Kidney epithelial cell (primary cell): ENCODE measurements at regions not wholly inside any gene's neighbourhood (a gene's known extent, or its start where the extent isn't known, plus 50 kb on each side); places are given as distances from the start of the nearest gene placed in this dataset.
"Not testable (repeated sequence)": the region's sequence is repeated elsewhere in the genome, so short reads cannot be mapped to it uniquely, and the experiment has no call there.

Experiments used
- DNase-seq: peaks from one replicate; pipeline ENCODE4 v3.0.0-alpha.2; 2010; ENCODE audit warnings: low read depth
- H3K27me3 ChIP-seq: 2 replicates; pipeline ENCODE4 v1.6.0; 2011; ENCODE audit warnings: low read length; ENCODE audit not compliant: control insufficient read depth, insufficient read depth
- H3K36me3 ChIP-seq: 2 replicates; pipeline ENCODE4 v1.5.1; 2011; ENCODE audit warnings: low read length; ENCODE audit not compliant: control insufficient read depth, insufficient read depth
- H3K4me3 ChIP-seq: 2 replicates; pipeline ENCODE4 v1.5.1; 2011; ENCODE audit warnings: low read depth, mild to moderate bottlenecking, control low read depth, low read length
- TF ChIP-seq, protein P1 (sequence below): IDR thresholded peaks from 2 replicates; pipeline ENCODE4 v1.5.1; 2011; ENCODE audit warnings: mild to moderate bottlenecking, moderate library complexity, low read length, control low read depth, inconsistent platforms; ENCODE audit not compliant: insufficient read depth, poor library complexity, severe bottlenecking

DNA sequence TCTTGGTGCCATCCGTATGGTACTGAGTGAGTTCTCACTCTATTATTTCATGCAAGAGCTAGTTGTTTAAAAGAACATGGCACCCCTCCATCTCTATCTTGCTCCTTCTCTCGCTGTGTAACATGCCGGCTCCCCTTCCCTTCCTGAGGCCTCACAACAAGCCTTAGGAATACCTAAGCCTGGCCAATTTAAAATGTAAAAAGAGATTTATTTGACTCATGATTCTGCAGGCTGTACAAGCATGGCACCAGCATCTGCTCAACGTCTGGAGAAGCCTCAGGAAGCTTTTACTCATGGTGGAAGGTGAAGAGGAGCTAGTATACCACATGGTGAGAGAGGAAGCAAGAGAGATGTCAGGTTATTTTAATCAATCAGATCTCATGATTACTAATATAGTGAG is 90.4 kb upstream of the NUDT10 start:
- Histone ChIP-seq H3K27me3 (no peaks in the 10 kb centered on the region), H3K4me3 (no peak overlapping the region), H3K36me3 (no peaks in the 10 kb centered on the region)
- TF ChIP-seq, protein P1, sequence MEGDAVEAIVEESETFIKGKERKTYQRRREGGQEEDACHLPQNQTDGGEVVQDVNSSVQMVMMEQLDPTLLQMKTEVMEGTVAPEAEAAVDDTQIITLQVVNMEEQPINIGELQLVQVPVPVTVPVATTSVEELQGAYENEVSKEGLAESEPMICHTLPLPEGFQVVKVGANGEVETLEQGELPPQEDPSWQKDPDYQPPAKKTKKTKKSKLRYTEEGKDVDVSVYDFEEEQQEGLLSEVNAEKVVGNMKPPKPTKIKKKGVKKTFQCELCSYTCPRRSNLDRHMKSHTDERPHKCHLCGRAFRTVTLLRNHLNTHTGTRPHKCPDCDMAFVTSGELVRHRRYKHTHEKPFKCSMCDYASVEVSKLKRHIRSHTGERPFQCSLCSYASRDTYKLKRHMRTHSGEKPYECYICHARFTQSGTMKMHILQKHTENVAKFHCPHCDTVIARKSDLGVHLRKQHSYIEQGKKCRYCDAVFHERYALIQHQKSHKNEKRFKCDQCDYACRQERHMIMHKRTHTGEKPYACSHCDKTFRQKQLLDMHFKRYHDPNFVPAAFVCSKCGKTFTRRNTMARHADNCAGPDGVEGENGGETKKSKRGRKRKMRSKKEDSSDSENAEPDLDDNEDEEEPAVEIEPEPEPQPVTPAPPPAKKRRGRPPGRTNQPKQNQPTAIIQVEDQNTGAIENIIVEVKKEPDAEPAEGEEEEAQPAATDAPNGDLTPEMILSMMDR: no peak
- DNase-seq: no peak

DNA sequence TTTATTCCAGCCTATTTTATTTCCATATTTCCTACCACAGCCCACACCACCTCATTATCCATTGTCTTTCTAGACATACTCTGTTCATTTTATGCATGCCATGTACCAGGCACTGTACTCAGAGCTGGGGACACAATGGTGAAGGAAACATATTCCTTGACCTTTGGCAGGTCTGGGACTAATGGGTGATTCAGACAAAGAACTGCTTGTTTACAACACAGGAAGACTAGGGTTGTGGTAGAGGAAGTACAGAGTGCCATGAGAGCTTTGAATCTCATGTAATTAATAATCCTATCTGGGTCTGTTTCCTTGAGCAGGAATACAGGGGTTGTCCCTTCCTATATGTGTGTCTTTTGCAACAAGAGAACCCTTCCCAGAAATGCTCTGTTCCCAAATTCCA is 75.1 kb upstream of the NUDT10 start:
- DNase-seq: no peak
- Histone ChIP-seq H3K36me3 (no peaks in the 10 kb centered on the region), H3K27me3 (no peaks in the 10 kb centered on the region), H3K4me3 (no peak overlapping the region)
- TF ChIP-seq, protein P1: no peak

DNA sequence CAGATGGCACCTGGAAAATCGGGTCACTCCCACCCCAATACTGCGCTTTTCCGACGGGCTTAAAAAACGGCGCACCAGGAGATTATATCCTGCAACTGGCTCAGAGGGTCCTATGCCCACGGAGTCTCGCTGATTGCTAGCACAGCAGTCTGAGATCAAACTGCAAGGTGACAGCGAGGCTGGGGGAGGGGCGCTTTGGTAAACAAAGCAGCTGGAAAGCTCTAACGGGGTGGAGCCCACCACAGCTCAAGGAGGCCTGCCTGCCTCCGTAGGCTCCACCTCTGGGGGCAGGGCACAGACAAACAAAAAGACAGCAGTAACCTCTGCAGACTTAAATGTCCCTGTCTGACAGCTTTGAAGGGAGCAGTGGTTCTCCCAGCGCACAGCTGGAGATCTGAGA is 70.4 kb upstream of the NUDT10 start:
- H3K27me3 ChIP-seq, DNase-seq, H3K4me3 ChIP-seq, H3K36me3 ChIP-seq: not testable (repeated sequence)

- TF ChIP-seq, protein P1: no peak
- Histone ChIP-seq H3K36me3 (no peaks in the 10 kb centered on the region), H3K27me3 (no peaks in the 10 kb centered on the region), H3K4me3 (no peak overlapping the region)
- DNase-seq: no peak
These were observed 60.0 kb upstream of the NUDT10 start for GRCh38 chrX:51272638-51273037.

- H3K36me3 ChIP-seq: no peaks in the 10 kb centered on the region
- H3K27me3 ChIP-seq: no peaks in the 10 kb centered on the region
- no peak for DNase-seq
- H3K4me3 ChIP-seq: no peak overlapping the region
- TF ChIP-seq, protein P1: no peak
These were observed 50.8 kb upstream of the NUDT10 start for GRCh38 chrX:51281758-51282318.
